NCI-H526 treated with DMSO at 0.1 percent for 48 hours (cell line): ENCODE measurements at regions not wholly inside any gene's neighbourhood (a gene's known extent, or its start where the extent isn't known, plus 50 kb on each side); places are given as distances from the start of the nearest gene placed in this dataset.

Experiments
- DNase-seq: peaks from one replicate; lab custom pipeline; 2025; lab: John Stamatoyannopoulos, UW

DNA sequence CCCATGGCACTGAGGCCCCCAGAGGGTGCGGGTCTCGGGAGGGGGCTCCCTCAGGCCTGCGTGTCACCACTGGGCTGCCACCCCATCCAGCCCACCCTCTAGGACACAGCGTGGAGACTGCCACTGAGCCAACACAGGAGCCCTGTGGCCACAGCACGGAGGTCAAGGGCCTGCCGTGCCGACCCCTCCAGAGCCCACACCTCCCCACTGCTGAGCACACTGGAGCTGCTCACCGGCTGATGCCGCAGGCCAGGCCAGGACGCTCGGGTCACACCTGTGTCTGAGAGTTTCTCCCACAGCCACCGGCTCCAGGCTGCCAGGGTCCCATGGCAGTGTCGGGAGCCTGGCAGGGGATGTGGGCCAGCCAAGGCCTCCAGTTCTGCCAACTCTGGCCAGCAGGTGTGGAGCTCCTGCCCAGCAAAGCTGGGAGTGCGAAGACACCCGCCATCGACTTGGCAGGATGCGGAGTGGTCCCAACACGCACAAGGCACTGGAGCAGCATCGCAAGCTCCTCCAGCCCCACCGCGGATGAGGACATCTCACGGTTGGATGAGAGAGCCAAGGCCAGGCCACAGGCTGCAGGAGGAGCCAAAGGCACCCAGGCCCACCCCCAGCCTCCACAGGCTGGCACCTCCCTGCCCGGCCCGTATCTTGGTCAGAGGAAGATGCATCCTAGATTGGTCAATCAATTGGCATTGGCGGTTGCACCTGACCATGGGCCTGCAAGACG is 187.1 kb downstream of the BRD1 start:
- DNase-seq: no peak

DNA sequence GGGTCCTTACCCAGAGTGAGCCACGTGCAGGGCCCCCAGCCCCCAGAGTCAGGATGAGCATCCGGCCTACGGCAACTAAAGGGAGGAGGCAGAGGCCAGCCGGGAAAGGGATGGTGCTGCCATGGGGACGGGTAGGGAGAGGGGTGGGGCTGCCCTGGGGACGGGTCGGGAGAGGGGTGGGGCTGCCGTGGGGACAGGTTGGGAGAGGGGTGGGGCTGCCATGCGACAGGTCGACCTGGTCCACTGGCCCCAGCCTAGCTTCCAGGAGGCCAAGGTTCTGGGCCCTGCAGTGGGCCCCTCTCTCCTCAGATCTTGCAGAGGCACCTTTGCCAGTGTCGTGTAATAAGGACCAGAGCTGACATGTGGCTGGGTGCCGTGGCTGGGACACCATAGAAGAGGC is 187.7 kb downstream of the BRD1 start:
- no peak for DNase-seq

DNA sequence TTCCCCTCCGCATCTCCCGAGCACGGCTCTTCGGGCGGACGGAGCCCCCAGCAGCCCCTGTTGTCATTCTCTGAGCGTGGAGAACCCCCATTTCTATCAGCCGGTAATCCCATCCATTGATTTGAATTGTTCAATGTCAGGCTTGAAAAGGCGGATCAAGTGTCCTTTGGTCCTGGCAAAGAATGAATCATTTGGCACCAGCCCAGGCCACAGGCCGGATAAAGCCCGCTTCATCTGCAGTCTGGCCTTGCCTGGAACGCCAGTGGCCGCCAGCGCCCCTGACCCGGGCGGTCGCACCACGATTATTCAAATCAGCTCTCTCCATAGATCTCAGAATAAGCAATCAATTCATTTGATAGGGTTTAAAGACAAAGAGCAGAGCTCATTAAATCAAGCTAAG is 188.9 kb downstream of the BRD1 start:
- no peak for DNase-seq

DNA sequence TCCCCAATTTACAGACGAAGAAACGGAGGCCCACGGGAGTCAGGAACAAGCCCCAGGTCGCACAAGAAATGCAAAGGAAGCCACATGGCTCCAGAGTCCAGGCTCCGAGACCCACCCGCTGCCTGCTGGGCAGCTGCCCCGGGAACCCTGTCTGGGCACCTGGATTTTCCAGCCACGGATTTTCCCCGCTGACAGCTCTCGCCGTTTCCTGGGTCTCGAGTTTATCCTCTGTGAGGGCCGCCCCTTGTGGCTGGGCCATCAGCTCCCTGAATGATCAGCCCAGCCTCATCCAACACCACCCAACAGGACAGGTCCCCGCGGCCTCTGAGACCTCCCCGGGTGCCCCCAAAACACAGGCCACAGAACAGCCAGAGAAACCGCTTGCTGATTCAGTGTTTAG is 189.7 kb downstream of the BRD1 start:
- DNase-seq: no peak

DNA sequence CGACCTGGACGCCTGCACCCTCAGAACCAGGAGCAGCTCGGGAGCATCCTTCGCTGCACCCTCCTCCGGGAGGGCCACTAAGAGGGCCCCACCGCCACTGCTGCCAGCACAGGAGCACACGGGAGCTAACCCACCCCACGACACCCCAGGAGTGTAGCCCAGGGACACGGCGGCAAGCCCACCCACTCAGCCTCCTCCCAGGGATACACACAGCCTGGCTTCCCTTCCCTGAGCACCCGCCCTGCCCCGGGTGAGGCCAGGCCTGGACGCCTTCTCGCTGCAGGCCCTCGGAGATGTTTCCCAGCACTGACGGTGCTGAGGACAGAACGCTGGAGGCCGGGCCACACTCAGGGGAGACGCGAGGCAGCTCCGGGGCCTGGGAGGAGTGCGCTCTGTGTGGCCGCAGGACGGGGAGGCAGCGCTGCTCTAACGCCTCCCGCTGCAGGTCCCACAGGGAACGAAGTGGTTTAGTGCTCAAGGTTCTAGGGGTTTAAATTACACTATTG is 190.4 kb downstream of the BRD1 start:
- no peak for DNase-seq

DNA sequence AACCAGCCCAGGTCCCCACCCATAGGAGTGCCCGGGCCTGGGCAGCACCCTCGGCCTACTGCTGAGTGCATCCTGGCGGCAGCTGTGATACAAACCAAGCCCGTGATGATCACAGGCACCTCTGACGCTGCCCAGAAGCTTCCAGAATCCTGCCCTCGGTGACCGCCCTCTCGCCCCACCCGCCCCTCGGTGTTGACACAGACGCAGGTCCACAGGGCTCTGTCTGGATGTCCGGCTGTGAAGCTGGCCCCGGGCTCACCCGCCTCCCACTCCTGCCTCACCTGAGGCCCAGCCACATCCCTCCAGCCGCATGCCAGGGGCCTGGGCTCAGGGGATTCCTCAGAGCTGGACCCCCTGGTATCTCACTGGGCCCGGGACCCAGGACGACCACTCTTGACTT is 191.0 kb downstream of the BRD1 start:
- no peak for DNase-seq

DNA sequence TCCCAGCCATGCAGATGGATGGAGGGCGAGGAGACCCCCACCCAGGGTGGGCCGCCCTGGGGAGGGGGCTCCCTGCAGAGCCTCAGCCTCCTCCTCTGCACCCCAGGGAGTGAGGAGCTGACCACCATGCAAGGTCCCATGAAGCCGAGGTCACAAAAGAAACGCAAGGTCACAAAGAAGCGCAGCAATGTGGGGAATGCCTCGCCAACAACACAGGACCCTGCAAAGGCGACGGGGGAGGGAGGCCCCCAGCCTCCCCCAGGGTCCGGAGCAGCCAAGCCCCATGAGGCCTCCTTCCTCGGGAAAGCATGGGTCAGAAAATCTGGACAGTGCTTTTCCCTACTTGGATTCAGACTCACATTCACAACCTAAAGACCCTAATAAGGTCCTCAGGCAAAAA is 191.5 kb downstream of the BRD1 start:
- DNase-seq: no peak

DNA sequence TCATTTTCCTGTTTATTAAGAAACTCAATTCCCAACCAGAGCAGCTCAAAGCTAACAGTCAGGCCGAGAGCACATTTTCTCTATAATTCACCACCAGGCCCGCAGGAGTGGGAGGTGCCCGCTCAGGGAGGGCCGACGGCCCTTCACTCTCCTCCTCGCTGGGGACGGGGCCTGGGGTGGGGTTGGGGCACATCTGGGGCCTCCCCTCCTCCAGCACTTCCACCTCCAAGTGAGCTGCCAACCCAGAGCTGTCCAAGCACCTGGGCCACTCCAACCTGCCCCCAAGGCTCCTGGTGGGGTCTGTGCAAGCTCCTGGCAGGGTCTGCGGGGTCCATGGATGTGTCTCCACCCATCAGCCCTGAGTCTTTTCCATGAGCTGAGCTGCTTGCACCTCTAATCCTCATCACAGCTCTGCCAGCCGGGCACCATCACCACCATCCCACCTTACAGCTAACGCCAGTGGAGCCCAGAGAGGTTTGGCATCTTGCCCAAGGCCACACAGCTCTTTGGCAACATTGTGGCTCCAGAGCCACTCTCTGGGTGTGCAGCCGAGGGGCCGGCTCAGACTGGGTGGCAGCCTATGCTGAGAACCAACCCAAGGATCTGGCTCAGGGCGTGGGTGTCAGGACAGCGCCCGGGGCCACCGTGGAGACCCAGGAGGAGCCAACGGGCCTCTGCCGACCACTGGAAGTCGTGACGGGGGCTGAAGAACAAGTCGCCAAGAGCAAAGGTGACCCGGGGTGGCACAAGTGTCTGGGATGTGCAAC is 193.5 kb downstream of the BRD1 start:
- DNase-seq: no peak

DNA sequence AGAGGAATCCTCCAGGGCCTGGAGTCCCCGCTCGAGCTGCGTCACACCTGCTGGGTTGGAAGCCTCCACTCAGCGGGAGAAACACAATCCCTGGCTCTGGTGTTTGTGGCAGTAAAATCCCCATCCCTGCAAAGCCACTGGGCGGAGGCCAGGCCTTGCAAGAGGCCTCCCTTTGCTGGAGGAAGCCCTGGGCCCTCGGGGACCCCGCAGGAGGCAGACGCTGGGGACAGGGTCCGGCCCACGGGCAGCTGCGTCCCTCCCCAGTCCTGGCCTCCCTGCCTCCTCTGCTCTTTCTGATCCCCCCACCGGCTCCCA is 194.7 kb downstream of the BRD1 start:
- no peak for DNase-seq

DNA sequence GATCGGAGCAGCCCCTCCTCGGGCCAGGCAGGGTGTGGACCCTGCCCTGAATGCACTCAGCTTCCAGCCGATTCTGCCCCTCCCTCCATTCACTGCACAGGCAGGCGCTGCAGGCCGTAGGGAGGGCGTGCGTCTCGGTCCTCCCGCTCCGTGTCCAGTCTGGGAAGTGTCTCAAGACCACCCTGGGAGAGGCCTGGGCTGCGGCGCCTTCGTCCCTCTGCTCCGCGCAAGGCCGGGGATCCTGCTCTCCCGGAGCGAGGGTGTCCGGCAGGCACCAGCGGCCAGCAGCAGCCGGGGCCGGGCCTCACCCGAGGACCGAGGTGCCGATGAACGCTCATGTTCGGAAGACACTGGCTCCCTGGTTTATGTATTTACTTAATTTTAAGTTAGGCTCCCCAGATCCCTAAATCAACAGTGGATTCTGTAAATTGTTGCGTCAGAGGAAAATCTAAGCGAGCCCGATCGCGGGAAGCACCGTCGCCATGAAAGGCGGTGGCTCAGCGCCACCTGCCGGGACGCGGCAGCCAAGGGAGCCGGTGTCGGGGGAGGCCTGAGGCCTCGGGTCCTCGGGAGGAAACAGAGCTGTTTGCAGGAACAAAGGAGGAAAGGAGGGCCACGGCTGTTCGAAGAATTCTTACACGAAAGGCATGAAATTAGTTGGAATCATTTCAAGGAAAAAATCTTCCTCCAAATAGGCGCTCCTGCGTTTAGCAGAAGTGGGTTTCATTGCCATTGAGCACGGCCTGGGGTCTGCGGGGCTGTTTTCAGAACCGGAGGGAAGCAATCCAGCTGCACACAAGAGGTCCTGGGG is 195.3 kb downstream of the BRD1 start:
- DNase-seq: no peak

DNA sequence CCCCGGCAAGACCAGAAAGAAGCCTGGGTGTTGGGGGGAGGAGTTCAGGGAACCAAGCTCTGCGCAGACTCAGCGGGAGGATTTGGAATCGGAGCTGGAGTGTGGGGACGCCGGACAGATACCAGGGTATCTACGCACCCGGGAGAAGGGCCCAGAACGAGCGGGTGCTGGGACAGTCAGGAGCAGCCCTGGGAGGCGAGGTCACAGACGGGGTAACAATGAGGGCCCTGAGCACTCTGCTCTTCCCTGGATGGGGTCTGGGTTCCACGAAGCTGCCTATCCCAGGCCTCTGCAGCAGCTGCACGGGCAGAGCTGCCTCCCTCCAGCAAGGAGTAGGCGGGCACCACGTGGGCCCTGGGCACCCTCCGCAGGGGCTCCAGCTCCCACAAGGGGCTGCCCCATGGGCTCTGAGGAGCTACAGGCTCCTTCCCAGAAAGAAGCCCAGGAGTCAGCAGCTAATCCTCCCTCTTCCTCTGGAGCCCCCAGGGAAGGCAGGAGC is 197.2 kb downstream of the BRD1 start:
- no peak for DNase-seq

DNA sequence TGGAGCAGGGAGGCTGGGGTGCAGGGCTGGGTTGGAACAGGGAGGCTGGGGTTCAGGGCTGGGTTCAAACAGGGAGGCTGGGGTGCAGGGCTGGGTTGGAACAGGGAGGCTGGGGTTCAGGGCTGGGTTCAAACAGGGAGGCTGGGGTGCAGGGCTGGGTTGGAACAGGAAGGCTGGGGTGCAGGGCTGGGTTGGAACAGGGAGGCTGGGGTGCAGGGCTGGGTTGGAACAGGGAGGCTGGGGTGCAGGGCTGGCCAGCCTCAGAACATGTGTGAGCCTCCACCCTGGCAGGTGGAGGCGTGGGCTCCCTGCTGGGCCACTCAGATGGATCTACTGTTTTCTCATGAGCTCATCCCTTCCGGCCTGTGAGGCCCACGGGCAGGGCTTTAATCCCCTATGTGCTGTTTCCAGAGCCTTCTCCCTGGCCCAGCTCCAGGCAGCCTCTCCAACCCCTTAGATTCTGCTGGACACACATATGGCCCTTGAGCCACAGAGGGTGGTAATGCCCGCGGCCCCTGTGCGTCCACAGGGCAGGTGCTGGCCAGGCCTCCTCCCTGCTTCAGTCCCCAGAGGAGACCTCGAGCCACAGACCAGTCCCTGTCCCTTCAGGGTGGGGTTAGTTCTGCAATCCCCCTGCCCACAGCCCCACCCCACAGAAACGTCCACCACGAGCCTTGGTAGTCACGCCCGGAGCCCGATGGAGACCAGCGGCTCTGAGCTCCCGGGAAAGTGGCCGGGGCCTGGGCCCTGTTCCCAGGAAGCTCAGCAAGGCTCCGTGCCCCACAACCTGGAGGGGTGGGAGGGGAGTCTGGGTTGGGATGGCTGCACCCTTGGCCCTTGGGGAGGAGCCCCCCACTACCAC is 197.9 kb downstream of the BRD1 start:
- no peak for DNase-seq

DNA sequence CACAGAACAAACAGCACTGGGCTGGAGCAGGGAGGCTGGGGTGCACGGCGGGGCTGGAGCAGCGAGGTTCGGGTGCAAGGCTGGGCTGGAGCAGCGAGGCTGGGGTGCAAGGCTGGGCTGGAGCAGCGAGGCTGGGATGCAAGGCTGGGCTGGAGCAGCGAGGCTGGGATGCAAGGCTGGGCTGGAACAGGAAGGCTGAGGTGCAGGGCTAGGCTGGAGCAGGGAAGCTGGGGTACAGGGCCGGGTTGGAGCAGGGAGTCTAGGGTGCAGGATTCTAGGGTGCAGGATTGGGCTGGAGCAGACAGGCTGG is 198.5 kb downstream of the BRD1 start:
- DNase-seq: no peak

DNA sequence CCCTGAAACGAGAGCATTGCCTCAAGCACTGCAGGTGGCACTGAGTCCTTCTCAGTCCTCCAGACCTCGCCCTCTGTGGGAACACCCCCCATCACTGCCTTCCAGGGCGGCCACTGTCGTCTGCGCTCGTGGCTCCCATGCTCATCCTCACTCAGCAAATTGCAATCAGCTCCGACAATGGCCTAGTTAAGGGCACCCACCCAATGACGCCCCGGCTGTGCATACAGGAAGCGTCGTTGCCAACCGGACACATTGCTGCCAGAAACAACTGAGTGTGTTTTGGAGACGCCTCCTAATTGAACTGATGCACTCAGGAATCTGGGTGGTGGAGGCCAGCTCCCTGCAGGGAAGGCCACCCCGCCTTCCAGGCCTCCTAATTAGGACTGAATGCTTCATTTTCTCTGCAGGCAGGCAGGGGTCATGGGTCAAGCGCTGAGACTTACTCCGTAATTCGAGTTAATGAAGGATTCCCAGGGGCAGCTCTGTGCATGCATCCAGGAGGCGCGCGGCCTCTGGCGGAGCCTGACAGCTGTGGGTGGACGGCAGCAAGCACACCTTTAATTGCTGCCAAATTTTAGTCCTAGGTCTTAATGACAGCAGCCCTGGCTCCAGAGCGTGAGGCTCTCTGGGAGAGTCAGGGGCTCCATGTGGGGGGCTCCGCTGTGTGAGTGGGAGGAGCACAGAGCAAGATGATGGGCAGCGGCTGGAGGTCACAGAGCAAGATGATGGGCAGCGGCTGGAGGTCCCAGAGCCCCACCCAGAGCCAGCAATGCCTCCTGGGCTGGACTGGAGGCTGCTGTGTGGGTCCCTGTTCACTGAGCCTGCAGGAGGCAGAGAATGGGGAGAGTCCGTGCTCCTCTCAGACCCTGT is 199.0 kb downstream of the BRD1 start:
- no peak for DNase-seq

DNA sequence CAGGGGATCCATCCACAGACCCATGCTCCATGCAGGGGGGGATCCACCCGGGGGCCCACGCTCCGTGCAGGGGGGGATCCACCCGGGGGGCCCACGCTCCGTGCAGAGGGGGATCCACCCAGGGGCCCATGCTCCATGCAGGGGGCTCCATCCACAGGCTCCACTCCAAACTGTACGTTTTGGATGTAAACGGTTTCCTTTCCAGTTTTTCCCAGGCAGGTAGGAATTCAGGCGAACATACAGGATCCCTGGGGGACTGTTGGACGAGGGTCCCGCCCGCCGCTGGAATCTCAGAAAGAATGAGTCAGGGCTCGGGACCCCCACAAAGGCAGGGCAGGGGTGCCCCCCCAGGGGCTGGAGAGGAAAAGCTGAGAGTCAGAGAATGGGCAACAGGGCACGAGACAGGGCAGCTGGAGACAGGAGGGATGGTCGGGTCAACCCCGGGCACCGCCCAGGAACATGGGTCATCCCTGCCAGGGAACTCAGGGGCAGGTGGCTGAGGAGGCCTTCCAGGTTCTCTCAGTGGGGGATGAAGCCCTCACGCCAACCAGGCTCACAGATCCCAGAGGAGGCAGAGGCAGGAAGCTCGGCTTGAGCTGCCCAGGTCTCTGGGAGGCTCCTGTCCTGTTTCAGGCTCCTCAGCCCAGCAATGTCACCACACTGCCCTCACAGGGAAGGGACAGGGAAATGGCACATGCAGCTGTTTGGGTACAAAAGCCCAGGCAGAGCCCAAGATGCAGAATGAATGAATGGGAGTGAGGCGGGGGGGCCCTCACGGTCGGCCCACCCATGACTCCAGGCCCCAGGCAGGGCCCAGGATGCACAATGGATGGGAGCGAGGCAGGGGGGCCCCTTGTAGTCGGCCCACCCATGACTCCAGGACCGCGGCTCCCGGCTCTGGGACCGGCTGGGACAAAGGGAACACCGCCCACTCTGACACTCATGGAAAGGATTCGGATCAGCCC is 200.2 kb downstream of the BRD1 start:
- no peak for DNase-seq

DNA sequence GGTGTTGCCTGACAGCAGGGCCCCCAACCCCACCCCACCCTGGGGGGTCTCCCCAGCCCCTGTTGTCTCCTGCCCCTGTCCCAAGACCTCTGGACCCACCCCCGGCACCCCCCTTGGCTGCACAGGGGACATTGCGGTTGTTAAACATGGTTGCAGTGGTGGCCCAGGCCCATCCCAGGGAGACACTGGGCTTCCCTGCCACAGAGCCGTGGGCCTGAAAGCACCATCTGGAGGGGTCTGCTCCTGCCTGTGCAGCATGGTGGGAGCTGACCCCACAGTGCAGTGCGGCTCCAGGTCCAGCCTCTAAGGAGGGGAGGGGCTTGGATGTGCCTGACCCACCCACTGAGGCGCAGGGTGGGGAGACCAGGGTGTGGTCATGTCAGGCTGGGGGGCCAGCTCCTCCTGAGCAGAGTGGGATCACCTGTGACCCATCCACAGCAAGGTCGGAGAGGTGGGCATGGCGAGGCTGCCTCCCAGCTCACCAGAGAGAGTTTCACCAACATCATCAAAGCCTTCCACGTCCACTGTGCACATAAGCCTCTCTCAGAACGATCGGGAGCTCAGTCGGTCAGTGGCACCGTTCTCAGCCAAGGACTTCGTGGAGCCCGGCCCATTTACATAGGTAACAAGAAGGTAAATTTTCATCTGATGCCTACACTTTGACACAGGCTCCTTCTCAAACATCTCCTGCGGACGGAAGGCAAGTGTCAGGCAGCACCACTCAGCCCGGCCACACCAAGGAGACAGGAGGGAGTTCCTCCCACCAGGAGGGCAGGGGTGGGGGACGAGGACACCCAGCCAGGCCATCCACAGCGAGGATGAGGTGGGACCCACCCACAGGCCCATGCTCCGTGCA is 201.1 kb downstream of the BRD1 start:
- no peak for DNase-seq

DNA sequence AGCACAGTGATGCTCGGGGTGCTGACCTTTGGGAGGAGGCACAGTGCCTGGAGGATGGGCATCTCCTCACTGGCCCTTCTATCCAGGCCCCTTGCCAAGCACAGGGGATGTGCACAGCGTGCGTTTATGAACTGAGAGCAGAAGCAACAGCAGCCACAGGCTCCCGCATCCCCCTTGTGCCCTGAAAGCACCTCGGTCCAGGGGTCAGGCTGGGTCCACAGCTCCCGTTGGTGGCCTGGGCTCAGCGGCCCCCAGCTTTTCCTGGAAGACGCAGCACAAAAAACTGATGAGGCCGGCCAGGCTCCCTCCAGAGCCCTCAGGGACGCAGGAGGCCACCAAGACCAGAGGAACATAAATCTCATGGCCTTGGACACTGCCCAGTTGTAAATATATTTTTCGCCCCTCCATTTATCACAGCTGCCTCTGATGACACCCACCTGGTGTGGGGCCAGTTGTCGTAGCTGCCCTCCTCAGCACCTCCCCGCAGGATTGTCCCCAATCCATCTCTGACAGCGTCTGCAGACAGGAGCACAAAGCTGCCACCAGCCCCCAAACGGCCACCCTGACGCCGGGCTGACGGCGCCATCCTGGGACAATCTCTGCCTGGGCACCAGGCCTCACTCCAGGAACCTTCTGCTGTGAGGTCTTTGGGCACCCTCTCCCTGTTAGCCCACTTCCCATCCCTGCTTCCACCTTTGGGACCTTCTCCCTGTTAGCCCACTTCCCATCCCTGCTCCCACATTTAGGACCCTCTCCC is 203.1 kb downstream of the BRD1 start:
- DNase-seq: no peak

DNA sequence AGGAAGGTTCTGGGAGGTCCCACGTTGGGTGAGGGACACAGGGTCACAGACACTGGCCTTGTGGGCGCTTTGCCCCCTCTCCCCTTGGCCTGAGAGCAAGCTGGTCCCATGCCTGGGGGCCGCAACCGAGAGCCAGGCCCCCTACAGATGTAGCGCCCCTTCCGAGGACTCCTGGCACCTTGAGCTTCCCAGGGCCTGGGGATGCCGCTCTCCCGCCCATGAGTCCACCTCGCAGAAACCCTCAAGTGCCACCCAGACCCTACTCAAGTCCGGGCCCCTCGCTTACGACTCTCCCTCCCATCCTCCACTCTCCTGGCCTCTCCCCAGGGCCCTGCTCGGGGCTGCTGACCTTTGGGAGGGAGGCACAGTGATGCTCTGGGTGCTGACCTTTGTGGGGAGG is 204.0 kb downstream of the BRD1 start:
- no peak for DNase-seq
